ENCODE measurements at regions not wholly inside any gene's neighbourhood (a gene's known extent, or its start where the extent isn't known, plus 50 kb on each side); places are given as distances from the start of the nearest gene placed in this dataset.

GRCh38 chr1:81304187-81304586 lies 496.5 kb upstream of the ADGRL2 start:
- no peak overlapping the region for H3K27ac ChIP-seq (ENCODE audit: low read depth in 1 of 2, low read length in 2 of 2)
- H3K9me3 ChIP-seq (replicated peaks in 1 of 2; ENCODE audit: control insufficient read depth in 1 of 2, insufficient read depth in 1 of 2, low read length in 2 of 2): no peaks in the 10 kb centered on the region
- no peaks in the 10 kb centered on the region for H3K27me3 ChIP-seq (ENCODE audit: control insufficient read depth in 2 of 2, insufficient read depth in 2 of 2, low read length in 2 of 2)
- no peak overlapping the region for H3K4me3 Mint-ChIP-seq
- H3K4me3 ChIP-seq (replicated peaks in 1 of 3; ENCODE audit: low read depth in 2 of 3, low read length in 3 of 3): no peak overlapping the region
- H4K20me1 ChIP-seq (ENCODE audit: insufficient read depth, low read length): no peaks in the 10 kb centered on the region
- no peaks in the 10 kb centered on the region for H3K4me1 ChIP-seq (ENCODE audit: control insufficient read depth in 1 of 2, insufficient read depth in 2 of 2, low read length in 2 of 2)
- intact Hi-C loops (cut with micrococcal nuclease): no loop called here
- no peak overlapping the region for H3K27ac Mint-ChIP-seq
- peaks cover 0 to 2% (median 0%) of the 10 kb centered on the region in 7 donors for H3K9me3 Mint-ChIP-seq
- no peak overlapping the region for H3K9ac ChIP-seq (ENCODE audit: insufficient read depth, low read length, poor library complexity, severe bottlenecking)
- no peak for TF ChIP-seq CTCF (IDR thresholded peaks at IDR 0.05)
- no peaks in the 10 kb centered on the region for H3K36me3 Mint-ChIP-seq
- no peaks in the 10 kb centered on the region for H3K36me3 ChIP-seq (replicated peaks in 1 of 2; ENCODE audit: control insufficient read depth in 1 of 2, insufficient read depth in 2 of 2, low read length in 2 of 2)
- no peaks in the 10 kb centered on the region for H3K4me1 Mint-ChIP-seq
- H3K4me2 ChIP-seq (replicated peaks; ENCODE audit: extremely low read depth, low read length, poor library complexity, severe bottlenecking): no peak overlapping the region
- DNase-seq: no peak
- H2AFZ ChIP-seq (ENCODE audit: insufficient read depth, low read depth, low read length, poor library complexity, severe bottlenecking): no peak overlapping the region
- H3K27me3 Mint-ChIP-seq (ENCODE audit: low read depth in 3 of 3): no peaks in the 10 kb centered on the region
- no peaks in the 10 kb centered on the region for H3K79me2 ChIP-seq (ENCODE audit: insufficient read depth, low read length)

- H3K4me3 ChIP-seq (replicated peaks in 1 of 3; ENCODE audit: low read depth in 2 of 3, low read length in 3 of 3): no peak overlapping the region
- peaks cover 0 to 2% (median 0%) of the 10 kb centered on the region in 7 donors for H3K9me3 Mint-ChIP-seq
- no peak overlapping the region for H3K9ac ChIP-seq (ENCODE audit: insufficient read depth, low read length, poor library complexity, severe bottlenecking)
- H3K9me3 ChIP-seq (replicated peaks in 1 of 2; ENCODE audit: control insufficient read depth in 1 of 2, insufficient read depth in 1 of 2, low read length in 2 of 2): no peaks in the 10 kb centered on the region
- intact Hi-C loops (cut with micrococcal nuclease): no loop called here
- no peak overlapping the region for H3K4me3 Mint-ChIP-seq
- H3K4me1 Mint-ChIP-seq: no peaks in the 10 kb centered on the region
- H3K27ac Mint-ChIP-seq: no peak overlapping the region
- H3K36me3 ChIP-seq (replicated peaks in 1 of 2; ENCODE audit: control insufficient read depth in 1 of 2, insufficient read depth in 2 of 2, low read length in 2 of 2): no peaks in the 10 kb centered on the region
- WGBS (ENCODE audit: insufficient coverage): no CpG with 5 or more reads among the region's 2 CpGs
- no peak overlapping the region for H3K27ac ChIP-seq (ENCODE audit: low read depth in 1 of 2, low read length in 2 of 2)
- TF ChIP-seq CTCF (IDR thresholded peaks at IDR 0.05): no peak
- H3K79me2 ChIP-seq (ENCODE audit: insufficient read depth, low read length): no peaks in the 10 kb centered on the region
- no peaks in the 10 kb centered on the region for H3K27me3 ChIP-seq (ENCODE audit: control insufficient read depth in 2 of 2, insufficient read depth in 2 of 2, low read length in 2 of 2)
- no peak for DNase-seq
- no peaks in the 10 kb centered on the region for H4K20me1 ChIP-seq (ENCODE audit: insufficient read depth, low read length)
- no peaks in the 10 kb centered on the region for H3K27me3 Mint-ChIP-seq (ENCODE audit: low read depth in 3 of 3)
- H3K4me1 ChIP-seq (ENCODE audit: control insufficient read depth in 1 of 2, insufficient read depth in 2 of 2, low read length in 2 of 2): no peaks in the 10 kb centered on the region
- no peak overlapping the region for H2AFZ ChIP-seq (ENCODE audit: insufficient read depth, low read depth, low read length, poor library complexity, severe bottlenecking)
- H3K4me2 ChIP-seq (replicated peaks; ENCODE audit: extremely low read depth, low read length, poor library complexity, severe bottlenecking): no peak overlapping the region
- no peaks in the 10 kb centered on the region for H3K36me3 Mint-ChIP-seq
Measured at GRCh38 chr1:81299892-81300291, 500.8 kb upstream of the ADGRL2 start.
